ENCODE measurements at regions not wholly inside any gene's neighbourhood (a gene's known extent, or its start where the extent isn't known, plus 50 kb on each side); places are given as distances from the start of the nearest gene placed in this dataset.

DNA sequence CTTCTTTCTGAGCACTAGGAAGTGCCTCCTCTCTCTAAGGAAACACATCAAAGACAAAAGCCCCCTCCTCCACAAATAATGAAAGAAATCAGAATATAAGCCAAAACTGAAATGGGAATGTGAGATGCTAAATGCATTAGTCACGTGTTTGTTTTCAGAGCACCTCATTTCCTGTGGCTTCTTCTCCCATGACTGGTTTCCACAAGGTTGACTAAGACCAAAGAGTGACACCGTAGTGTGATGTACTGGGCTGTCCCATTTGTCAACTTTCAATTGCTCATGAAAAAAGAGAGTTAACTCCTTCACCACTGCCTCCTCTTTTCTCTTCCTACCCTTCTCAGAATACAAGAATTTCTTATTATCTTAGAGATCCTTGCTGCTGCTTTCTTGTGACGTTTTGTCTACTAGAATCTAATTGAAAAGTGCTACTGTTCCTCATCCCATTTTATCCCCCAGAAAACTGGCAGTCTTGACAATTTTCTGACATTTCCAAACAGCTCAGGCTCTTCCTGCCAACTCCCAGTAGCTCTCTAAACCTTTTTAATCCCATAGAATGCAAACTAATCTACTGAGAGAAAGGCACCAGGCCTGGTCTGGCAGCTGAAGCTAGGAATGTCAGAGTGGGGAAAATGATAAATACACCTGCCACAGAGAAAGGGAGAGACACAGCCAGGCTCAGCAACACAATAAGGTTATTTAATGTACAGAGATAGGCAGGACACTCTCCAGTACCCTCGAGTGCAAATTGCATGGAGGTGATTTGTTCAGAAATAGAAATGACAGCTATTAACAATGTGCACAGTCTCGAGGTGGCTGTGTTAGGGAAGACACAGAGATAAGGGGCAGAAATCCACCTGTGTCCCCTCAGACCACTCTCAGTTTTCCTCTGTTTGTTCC lies 671.7 kb upstream of the NRSN1 start:
- no peak for DNase-seq

DNA sequence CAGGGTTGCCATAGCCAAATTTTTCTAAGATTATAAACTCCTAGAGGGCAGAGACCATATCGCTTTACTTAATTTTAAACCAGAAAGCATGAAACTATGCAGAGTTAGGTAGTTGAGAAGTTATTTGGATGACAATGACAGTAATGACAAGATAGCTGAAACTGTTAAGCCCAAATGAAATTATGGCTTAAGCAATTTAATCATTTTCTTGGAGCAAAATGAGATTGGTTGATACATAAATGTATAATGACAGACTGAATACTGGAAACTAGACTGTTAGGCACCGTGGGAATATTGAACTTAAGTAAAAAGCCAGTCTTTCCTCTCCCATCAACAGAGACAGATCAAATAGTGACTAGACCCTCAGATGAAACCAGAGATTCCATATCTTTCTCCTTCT lies 670.3 kb upstream of the NRSN1 start:
- DNase-seq = no peak

- no peak for DNase-seq
Measured at GRCh38 chr6:23456396-23456795, 669.6 kb upstream of the NRSN1 start.

DNA sequence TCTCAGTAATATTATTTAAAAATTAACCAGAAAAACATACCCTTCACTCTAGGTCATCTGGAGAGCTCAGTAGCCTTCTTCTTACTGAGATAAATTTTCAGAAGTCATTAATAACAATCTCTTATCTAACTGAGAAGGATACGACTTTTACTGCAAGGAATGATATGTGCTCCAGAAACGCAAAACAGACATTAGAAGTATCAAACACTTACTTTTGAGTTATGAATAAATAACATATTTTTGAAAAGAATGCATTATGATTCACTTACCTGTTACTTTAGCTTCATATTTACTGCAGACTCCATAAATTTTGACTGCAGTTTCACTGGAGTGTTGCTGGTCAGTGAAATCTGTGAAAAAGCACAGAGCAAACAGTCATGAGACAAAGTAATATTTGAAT lies 668.7 kb upstream of the NRSN1 start:
- no peak for DNase-seq

DNA sequence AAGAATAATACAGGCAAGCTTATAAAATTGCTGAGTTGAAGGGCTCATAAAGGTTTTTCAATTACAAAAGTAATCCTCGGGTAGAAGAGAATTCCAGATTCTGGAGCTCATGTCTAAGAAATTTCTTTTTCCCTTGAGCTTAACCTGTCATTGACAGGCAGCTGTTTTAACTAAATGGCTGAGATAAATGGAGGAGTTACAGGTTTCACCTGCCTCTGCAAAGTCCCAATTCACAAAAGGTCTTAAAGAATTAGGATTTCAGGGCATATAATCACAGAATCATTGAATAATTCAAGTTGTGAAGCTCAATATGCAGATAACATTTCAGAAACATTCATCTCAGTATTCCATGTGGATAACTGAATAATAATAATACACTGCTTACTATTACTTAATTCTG lies 660.1 kb upstream of the NRSN1 start:
- no peak for DNase-seq

DNA sequence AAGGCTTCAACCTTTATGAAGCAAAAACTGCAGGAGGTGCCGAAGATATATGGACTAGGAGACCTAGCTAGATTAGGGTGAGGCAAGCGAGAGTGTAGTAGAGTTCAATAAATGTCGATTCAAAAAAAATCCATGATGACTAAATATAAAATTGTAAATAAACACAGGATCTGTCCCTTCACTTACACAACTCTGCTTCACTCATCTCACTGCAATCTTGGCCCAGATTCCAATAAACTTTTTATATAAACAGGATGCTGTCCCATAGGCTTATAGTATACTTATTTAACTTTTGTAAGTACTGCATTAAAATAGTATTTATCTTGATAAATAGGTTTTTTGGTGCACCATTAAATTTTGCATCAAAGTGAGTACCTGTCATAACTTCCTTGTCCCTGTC lies 648.4 kb upstream of the NRSN1 start:
- no peak for DNase-seq

DNA sequence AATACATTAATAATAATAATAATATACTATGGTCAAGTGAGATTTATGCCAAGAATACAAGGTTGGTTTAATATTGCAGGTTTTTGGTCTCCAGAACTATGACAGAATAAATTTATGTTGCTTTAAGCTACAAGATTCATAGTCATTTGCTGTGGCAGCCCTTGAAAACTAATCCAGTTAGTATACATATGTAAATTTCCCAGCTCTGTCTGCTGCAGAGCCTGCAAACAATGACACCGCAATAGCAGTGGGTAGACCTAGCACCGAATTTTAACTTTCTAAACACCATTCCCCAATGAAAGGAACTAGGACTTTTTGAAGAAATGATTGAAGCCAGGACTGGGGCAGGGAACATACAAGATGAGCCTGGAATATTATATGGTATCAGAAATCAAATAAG lies 647.7 kb upstream of the NRSN1 start:
- DNase-seq = no peak

GRCh38 chr6:23483896-23484295 lies 642.1 kb upstream of the NRSN1 start:
- DNase-seq = no peak

GRCh38 chr6:23494367-23494766 lies 631.6 kb upstream of the NRSN1 start:
- DNase-seq = no peak

- no peak for DNase-seq
Measured at GRCh38 chr6:23498013-23498412, 628.0 kb upstream of the NRSN1 start.

- DNase-seq = no peak
Measured at GRCh38 chr6:23499549-23499948, 626.5 kb upstream of the NRSN1 start.

GRCh38 chr6:23503173-23503572 lies 622.8 kb upstream of the NRSN1 start:
- no peak for DNase-seq

GRCh38 chr6:23505026-23505425 lies 621.0 kb upstream of the NRSN1 start:
- DNase-seq = no peak

- no peak for DNase-seq
Measured at GRCh38 chr6:23510778-23511510, 615.1 kb upstream of the NRSN1 start.

- no peak for DNase-seq
Measured at GRCh38 chr6:23511817-23512216, 614.2 kb upstream of the NRSN1 start.

DNA sequence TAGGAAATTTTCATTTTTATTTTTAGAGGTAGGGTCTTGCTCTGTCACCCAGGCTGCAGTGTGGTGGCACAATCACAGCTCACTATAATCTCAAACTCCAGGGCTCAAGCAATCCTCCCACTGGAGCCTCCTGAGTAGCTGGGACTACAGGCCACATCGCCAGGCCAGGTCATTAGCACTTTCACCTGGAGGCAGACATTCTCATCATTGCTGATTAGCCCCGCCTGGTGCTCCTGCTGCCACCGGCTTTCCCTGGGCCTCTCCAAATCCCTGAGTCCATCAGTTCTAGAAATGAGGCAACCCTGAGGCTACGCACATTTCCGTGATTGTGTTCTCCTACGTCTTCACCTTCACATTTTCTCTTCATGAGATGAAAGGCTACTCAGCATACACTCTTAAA lies 607.7 kb upstream of the NRSN1 start:
- no peak for DNase-seq

GRCh38 chr6:23522792-23523547 lies 603.0 kb upstream of the NRSN1 start:
- DNase-seq = no peak

GRCh38 chr6:23523771-23524170 lies 602.2 kb upstream of the NRSN1 start:
- no peak for DNase-seq

DNA sequence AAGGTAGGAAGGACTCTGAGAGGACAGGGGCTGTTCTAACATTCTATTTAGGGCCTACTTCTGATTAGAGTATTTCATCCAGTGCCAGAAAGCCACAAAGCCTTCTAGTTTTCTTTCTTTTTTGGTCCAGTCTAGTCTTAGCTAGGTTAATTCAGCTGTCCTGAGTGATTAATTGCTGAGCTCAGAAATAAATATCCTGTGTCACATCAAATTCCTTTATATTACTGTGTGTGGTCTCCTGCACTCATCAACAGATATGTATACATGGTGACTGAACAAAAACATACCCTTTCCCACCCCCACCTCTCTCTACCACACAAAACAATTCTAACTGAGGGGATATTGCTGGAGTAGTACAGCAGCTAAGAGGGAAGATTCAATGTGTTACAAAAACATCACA lies 601.5 kb upstream of the NRSN1 start:
- DNase-seq = no peak

DNA sequence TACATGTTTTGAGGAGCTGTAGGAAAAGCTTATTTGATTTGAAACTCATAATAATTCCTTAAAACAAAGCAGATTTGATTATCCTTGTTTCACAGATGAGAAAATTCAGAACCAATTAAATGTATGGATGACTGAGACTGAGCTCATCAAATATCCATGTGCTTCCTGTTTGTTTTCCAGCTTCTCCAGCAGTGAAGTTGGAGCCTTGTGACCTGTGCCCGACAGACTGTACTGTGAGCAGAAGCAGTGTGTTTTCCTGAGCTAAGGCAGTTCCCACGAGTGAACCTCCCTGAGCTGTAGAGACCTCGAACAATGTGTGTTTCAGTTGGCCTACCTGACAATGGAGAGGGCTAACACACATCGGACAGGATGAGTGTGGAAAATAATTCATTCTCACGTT lies 599.5 kb upstream of the NRSN1 start:
- DNase-seq = no peak

DNA sequence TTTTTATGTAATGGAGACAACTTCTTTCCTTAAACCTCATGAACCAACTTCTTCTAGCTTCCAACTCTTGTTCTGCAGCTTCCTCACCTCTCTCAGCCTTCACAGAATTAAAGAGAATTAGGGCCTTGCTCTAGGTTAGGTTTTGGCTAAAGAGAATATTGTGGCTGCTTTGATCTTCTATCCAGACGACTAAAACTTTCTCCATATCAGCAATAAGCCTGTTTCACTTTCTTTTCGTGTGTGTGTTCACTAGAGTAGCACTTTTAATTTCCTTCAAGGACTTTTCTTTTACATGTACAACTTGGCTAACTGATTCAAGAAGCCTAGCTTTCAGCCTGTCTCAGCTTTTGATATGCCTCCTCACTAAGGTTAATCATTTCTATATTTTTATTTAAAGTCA lies 596.1 kb upstream of the NRSN1 start:
- no peak for DNase-seq

- no peak for DNase-seq
Measured at GRCh38 chr6:23531666-23532065, 594.3 kb upstream of the NRSN1 start.

DNA sequence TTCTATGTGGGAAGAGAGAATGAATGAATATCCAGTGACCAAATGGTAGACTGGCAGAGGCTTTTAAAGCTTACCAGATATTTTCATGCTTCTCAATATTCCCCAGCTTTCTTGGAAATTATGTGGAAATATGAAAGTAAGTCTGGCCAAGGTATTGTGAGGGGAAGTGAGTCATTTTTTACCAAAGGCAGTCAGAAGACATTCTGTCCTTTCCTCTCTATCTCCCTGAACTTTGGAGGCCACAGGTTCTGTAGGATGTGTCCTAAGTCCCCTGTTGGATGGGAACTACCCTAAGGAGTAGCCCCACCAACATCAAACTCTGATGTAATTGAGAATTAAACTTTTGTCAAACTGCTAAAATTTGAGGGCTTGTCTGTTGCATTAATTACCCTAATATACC lies 593.8 kb upstream of the NRSN1 start:
- no peak for DNase-seq

GRCh38 chr6:23533311-23533710 lies 592.7 kb upstream of the NRSN1 start:
- DNase-seq = no peak
